ENCODE measurements at regions not wholly inside any gene's neighbourhood (a gene's known extent, or its start where the extent isn't known, plus 50 kb on each side); places are given as distances from the start of the nearest gene placed in this dataset.

- no peak for TF ChIP-seq NFE2L2 (conservative IDR thresholded peaks at IDR 0.05; ENCODE audit: low read length)
- no peak for TF ChIP-seq ZC3H11A (IDR thresholded peaks at IDR 0.05)
These were observed 68.3 kb upstream of the MAPRE2 start (continued) for GRCh38 chr18:34972765-34973414.

- POLR2A ChIA-PET: no interaction called here
- peak overlapping the region; percentile 90 for H3K4me2 ChIP-seq
- CTCF ChIA-PET: no interaction called here
- no peak overlapping the region; a peak in 1 of 6 replicates for H3K27ac ChIP-seq
- ATAC-seq: no peak
- peak overlapping the region; percentile 57 for H3K4me3 ChIP-seq
- no peak for DNase-seq (ENCODE audit: low read depth in 1 of 2, low spot score in 1 of 2)
- H3K9me3 ChIP-seq: no peaks in the 10 kb centered on the region
- no peak for TF ChIP-seq CEBPB (IDR thresholded peaks at IDR 0.05)
- 85% methylated on average over 10 of the region's 10 CpGs for WGBS (ENCODE audit: missing lambda C conversion rate)
- H3K4me1 ChIP-seq: peaks cover 18% of the 10 kb centered on the region
- no peak for FAIRE-seq
These were observed 65.1 kb upstream of the MAPRE2 start for GRCh38 chr18:34976123-34976522.

GRCh38 chr18:34976534-34976898 lies 64.7 kb upstream of the MAPRE2 start:
- FAIRE-seq (no peak), DNase-seq (ENCODE audit: low read depth in 1 of 2, low spot score in 1 of 2) (no peak), ATAC-seq (no peak)
- CTCF ChIA-PET: no interaction called here
- peaks cover 14% of the 10 kb centered on the region for H3K4me1 ChIP-seq
- 18% methylated on average over 9 of the region's 19 CpGs for WGBS (ENCODE audit: missing lambda C conversion rate)
- POLR2A ChIA-PET: no interaction called here
- H3K4me3 ChIP-seq: peak overlapping the region; percentile 57
- H3K9me3 ChIP-seq: no peaks in the 10 kb centered on the region
- TF ChIP-seq RCOR1 (IDR thresholded peaks at IDR 0.05; ENCODE audit: low read depth, low read length) (no peak), ELK1 (IDR thresholded peaks at IDR 0.05; ENCODE audit: low read depth, low read length) (no peak)
- H3K4me2 ChIP-seq: peak overlapping the region; percentile 90
- peak overlapping the region; percentile 45 to 83; a peak in 4 of 6 replicates for H3K27ac ChIP-seq

- Histone ChIP-seq H3K27ac (peak overlapping the region; percentile 45 to 83), H3K4me2 (peak overlapping the region; percentile 90), H3K4me3 (peak overlapping the region; percentile 57), H3K9me3 (no peaks in the 10 kb centered on the region), H3K4me1 (peaks cover 12% of the 10 kb centered on the region)
- 2% methylated on average over 15 of the region's 82 CpGs for WGBS (ENCODE audit: missing lambda C conversion rate)
- ChIA-PET POLR2A (no interaction called here), CTCF (no interaction called here)
- ATAC-seq: peak; percentile 52 to 64
- FAIRE-seq: no peak
- peak; percentile 46 to 50 for DNase-seq (ENCODE audit: low read depth in 1 of 2, low spot score in 1 of 2)
- TF ChIP-seq USF2 (IDR thresholded peaks at IDR 0.05): peak; percentile 48; the same call in 1 of the 2 replicates
- peak; percentile 42; the same call in 1 of the 2 replicates for TF ChIP-seq MAX (IDR thresholded peaks at IDR 0.05)
- no peak for TF ChIP-seq JUNB (IDR thresholded peaks at IDR 0.05)
- TF ChIP-seq NPAS2 (CRISPR knock-in tag; IDR thresholded peaks at IDR 0.05; ENCODE audit: borderline replicate concordance): no peak
- 0 out of 2 replicates have a peak, but pooled peaks have one; percentile 14 for TF ChIP-seq POLR2A (IDR thresholded peaks at IDR 0.05; ENCODE audit: low read length)
- no peak for TF ChIP-seq ESRRA (IDR thresholded peaks at IDR 0.05; ENCODE audit: borderline replicate concordance, low read length)
- no peak for TF ChIP-seq HOXB5 (CRISPR knock-in tag; IDR thresholded peaks at IDR 0.05)
- TF ChIP-seq E2F6 (IDR thresholded peaks at IDR 0.05; ENCODE audit: borderline replicate concordance, low read depth): no peak
These were observed 64.0 kb upstream of the MAPRE2 start for GRCh38 chr18:34976899-34977837.

All from A549 (cell line).